ENCODE measurements at regions not wholly inside any gene's neighbourhood (a gene's known extent, or its start where the extent isn't known, plus 50 kb on each side); places are given as distances from the start of the nearest gene placed in this dataset.
A peak's percentile ranks its signal among the peaks of the same experiment; 100 is the strongest.

- intact Hi-C loops (cut with DNase I), result no loop called here
- no peaks in the 10 kb centered on the region for H3K9me3 ChIP-seq
- DNase-seq (no peak), ATAC-seq (peak; percentile 31 to 39)
- H3K36me3 ChIP-seq, result no peaks in the 10 kb centered on the region
- no peak overlapping the region for H3K4me3 ChIP-seq
- no peak for TF ChIP-seq CTCF (IDR thresholded peaks at IDR 0.05)
- no peak overlapping the region for H3K27ac ChIP-seq
- no peaks in the 10 kb centered on the region for H3K27me3 ChIP-seq (ENCODE audit: low read depth)
- H3K4me1 ChIP-seq, result peaks cover 4% of the 10 kb centered on the region
Observed at GRCh38 chr2:53173698-53174455, 593.7 kb upstream of the CHAC2 start.

- intact Hi-C loops (cut with DNase I), result no loop called here
- DNase-seq (no peak), ATAC-seq (no peak)
- H3K36me3 ChIP-seq, result no peaks in the 10 kb centered on the region
- no peaks in the 10 kb centered on the region for H3K27me3 ChIP-seq (ENCODE audit: low read depth)
- no peak overlapping the region for H3K4me3 ChIP-seq
- no peaks in the 10 kb centered on the region for H3K9me3 ChIP-seq
- H3K4me1 ChIP-seq, result peaks cover 4% of the 10 kb centered on the region
- no peak for TF ChIP-seq CTCF (IDR thresholded peaks at IDR 0.05)
- H3K27ac ChIP-seq, result no peak overlapping the region
Observed at GRCh38 chr2:53173091-53173490, 594.5 kb upstream of the CHAC2 start.

DNA sequence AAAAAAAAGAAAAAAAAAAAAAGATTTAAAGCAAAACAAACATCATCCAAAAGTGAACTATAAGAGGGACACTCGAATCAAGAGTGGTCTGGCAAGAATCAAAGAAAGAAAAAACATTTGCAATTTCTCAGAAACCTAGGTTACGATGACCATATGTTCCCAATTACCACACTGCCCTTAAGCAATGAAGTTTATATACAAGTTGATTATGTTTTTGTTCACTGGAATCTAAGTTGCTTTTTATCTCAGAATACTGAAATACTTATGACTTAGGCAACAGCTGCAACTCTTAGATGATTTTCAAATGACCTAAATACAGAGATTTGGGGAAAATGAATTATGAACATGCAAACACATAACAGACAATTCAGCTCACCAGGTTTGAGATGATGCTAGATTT is 597.1 kb upstream of the CHAC2 start:
- no peak for DNase-seq
- intact Hi-C loops (cut with DNase I), result no loop called here
- no peak for TF ChIP-seq CTCF (IDR thresholded peaks at IDR 0.05)
- H3K9me3 ChIP-seq, result no peaks in the 10 kb centered on the region
- H3K27me3 ChIP-seq (ENCODE audit: low read depth), result no peaks in the 10 kb centered on the region
- peak; percentile 12 to 30 for ATAC-seq
- H3K27ac ChIP-seq, result no peak overlapping the region
- no peaks in the 10 kb centered on the region for H3K36me3 ChIP-seq
- peaks cover 4% of the 10 kb centered on the region for H3K4me1 ChIP-seq
- no peak overlapping the region for H3K4me3 ChIP-seq

- no peaks in the 10 kb centered on the region for H3K36me3 ChIP-seq
- ATAC-seq (no peak), DNase-seq (no peak)
- H3K27ac ChIP-seq, result no peak overlapping the region
- TF ChIP-seq CTCF (IDR thresholded peaks at IDR 0.05), result no peak
- H3K4me3 ChIP-seq, result no peak overlapping the region
- H3K9me3 ChIP-seq, result no peaks in the 10 kb centered on the region
- peaks cover 4% of the 10 kb centered on the region for H3K4me1 ChIP-seq
- no peaks in the 10 kb centered on the region for H3K27me3 ChIP-seq (ENCODE audit: low read depth)
- intact Hi-C loops (cut with DNase I), result no loop called here
Observed at GRCh38 chr2:53167227-53167626, 600.4 kb upstream of the CHAC2 start.

- Histone ChIP-seq H3K4me1 (no peaks in the 10 kb centered on the region), H3K27ac (no peak overlapping the region), H3K4me3 (no peak overlapping the region), H3K9me3 (no peaks in the 10 kb centered on the region), H3K36me3 (no peaks in the 10 kb centered on the region), H3K27me3 (ENCODE audit: low read depth) (no peaks in the 10 kb centered on the region)
- intact Hi-C loops (cut with DNase I), result no loop called here
- no peak for ATAC-seq
- DNase-seq, result no peak
- no peak for TF ChIP-seq CTCF (IDR thresholded peaks at IDR 0.05)
Observed at GRCh38 chr2:53150146-53150545, 617.5 kb upstream of the CHAC2 start.
